GM12891 (cell line): ENCODE measurements at regions not wholly inside any gene's neighbourhood (a gene's known extent, or its start where the extent isn't known, plus 50 kb on each side); places are given as distances from the start of the nearest gene placed in this dataset.

ENCODE experiments used
- POLR2A ChIP-seq: IDR thresholded peaks from 2 replicates; pipeline ENCODE4 v1.6.1; 2011; ENCODE audit warnings: low read depth, low read length, control low read depth
- POLR2AphosphoS5 ChIP-seq: IDR thresholded peaks from 2 replicates; pipeline ENCODE4 v1.6.1; 2011; ENCODE audit warnings: low read depth, low read length, control low read depth
- POU2F2 ChIP-seq: IDR thresholded peaks from 2 replicates; pipeline ENCODE4 v1.6.1; 2011; ENCODE audit warnings: low read depth, mild to moderate bottlenecking, control low read depth, low read length, moderate library complexity
- TAF1 ChIP-seq: IDR thresholded peaks from 2 replicates; pipeline ENCODE4 v1.6.1; 2011; ENCODE audit warnings: low read depth, low read length, control low read depth

- TF ChIP-seq POLR2AphosphoS5 (no peak), POLR2A (no peak), POU2F2 (no peak), TAF1 (no peak)
These were observed 157.8 kb downstream of the TLE1 start for GRCh38 chr9:81531511-81531910.
